SU-DHL-6 (cell line): ENCODE measurements at regions not wholly inside any gene's neighbourhood (a gene's known extent, or its start where the extent isn't known, plus 50 kb on each side); places are given as distances from the start of the nearest gene placed in this dataset.

Experiments
- CTCF ChIP-seq: fragments of 200-600 bp; sonication (generic); IDR thresholded peaks from one replicate; pipeline ENCODE4 v1.5.1; 2017; ENCODE audit warnings: antibody characterized with exemption, mild to moderate bottlenecking, low read length, moderate library complexity; ENCODE audit not compliant: insufficient read depth, poor library complexity, severe bottlenecking
- EZH2phosphoT487 ChIP-seq: fragments of 200-600 bp; sonication (generic), shearing (Covaris generic); conservative IDR thresholded peaks from 2 replicates; pipeline ENCODE4 v1.6.1; 2018; ENCODE audit warnings: mild to moderate bottlenecking, antibody characterized with exemption, low read length, moderate library complexity, mixed read lengths

GRCh38 chr2:150690261-150690660, 202.8 kb upstream of the RND3 start:
- TF ChIP-seq CTCF (no peak), EZH2phosphoT487 (no peak)
